ENCODE measurements at regions not wholly inside any gene's neighbourhood (a gene's known extent, or its start where the extent isn't known, plus 50 kb on each side); places are given as distances from the start of the nearest gene placed in this dataset.

- TF ChIP-seq POLR2A (IDR thresholded peaks at IDR 0.05) (no peak), CTCF (IDR thresholded peaks at IDR 0.05) (no peak)
- ATAC-seq (no peak), DNase-seq (no peak)
- Histone ChIP-seq H3K27ac (no peak overlapping the region), H3K9me3 (peaks cover 0 to 3% (median 0%) of the 10 kb centered on the region in 12 donors), H3K4me3 (no peak overlapping the region), H3K36me3 (no peaks in the 10 kb centered on the region), H3K27me3 (no peaks in the 10 kb centered on the region), H3K4me1 (no peaks in the 10 kb centered on the region)
- intact Hi-C loops (cut with DNase I), result no loop called here
Measured at GRCh38 chr7:118496138-118496644, 271.7 kb downstream of the ANKRD7 start.

GRCh38 chr7:118502235-118502634 lies 277.7 kb downstream of the ANKRD7 start:
- no peaks in the 10 kb centered on the region for H3K27me3 ChIP-seq

GRCh38 chr7:118511146-118511545 lies 286.6 kb downstream of the ANKRD7 start:
- ATAC-seq, result no peak
- Histone ChIP-seq H3K27me3 (no peaks in the 10 kb centered on the region), H3K27ac (no peak overlapping the region), H3K4me1 (no peaks in the 10 kb centered on the region), H3K36me3 (no peaks in the 10 kb centered on the region), H3K4me3 (no peak overlapping the region), H3K9me3 (no peaks in the 10 kb centered on the region)
- DNase-seq, result no peak
- TF ChIP-seq POLR2A (IDR thresholded peaks at IDR 0.05), result no peak
- TF ChIP-seq CTCF (IDR thresholded peaks at IDR 0.05), result no peak
- intact Hi-C loops (cut with DNase I), result no loop called here
- WGBS, 4 donors, result 63 to 71% (median 66%) methylated on average over 2 of the region's 2 CpGs

More at GRCh38 chr7:118502235-118502634, 277.7 kb downstream of the ANKRD7 start:
- Histone ChIP-seq H3K9me3 (peaks cover 0 to 3% (median 0%) of the 10 kb centered on the region in 12 donors), H3K36me3 (no peaks in the 10 kb centered on the region), H3K4me1 (no peaks in the 10 kb centered on the region), H3K4me3 (no peak overlapping the region), H3K27ac (no peak overlapping the region)
- TF ChIP-seq CTCF (IDR thresholded peaks at IDR 0.05), result no peak
- no peak for TF ChIP-seq POLR2A (IDR thresholded peaks at IDR 0.05)
- intact Hi-C loops (cut with DNase I), result no loop called here
- ATAC-seq (no peak), DNase-seq (no peak)
- 64 to 74% (median 66%) methylated on average over 3 of the region's 3 CpGs for WGBS, 4 donors

- WGBS, 4 donors, result 38 to 48% (median 41%) methylated on average over 1 of the region's 1 CpG
- ATAC-seq (no peak), DNase-seq (no peak)
- Histone ChIP-seq H3K9me3 (no peaks in the 10 kb centered on the region), H3K36me3 (no peaks in the 10 kb centered on the region), H3K27me3 (no peaks in the 10 kb centered on the region), H3K27ac (no peak overlapping the region), H3K4me3 (no peak overlapping the region), H3K4me1 (no peaks in the 10 kb centered on the region)
- intact Hi-C loops (cut with DNase I), result no loop called here
- TF ChIP-seq POLR2A (IDR thresholded peaks at IDR 0.05), result no peak
- TF ChIP-seq CTCF (IDR thresholded peaks at IDR 0.05), result no peak
Measured at GRCh38 chr7:118517275-118517674, 292.8 kb downstream of the ANKRD7 start.

Data from heart left ventricle (tissue), 16 donors.